ENCODE measurements at regions not wholly inside any gene's neighbourhood (a gene's known extent, or its start where the extent isn't known, plus 50 kb on each side); places are given as distances from the start of the nearest gene placed in this dataset.

DNA sequence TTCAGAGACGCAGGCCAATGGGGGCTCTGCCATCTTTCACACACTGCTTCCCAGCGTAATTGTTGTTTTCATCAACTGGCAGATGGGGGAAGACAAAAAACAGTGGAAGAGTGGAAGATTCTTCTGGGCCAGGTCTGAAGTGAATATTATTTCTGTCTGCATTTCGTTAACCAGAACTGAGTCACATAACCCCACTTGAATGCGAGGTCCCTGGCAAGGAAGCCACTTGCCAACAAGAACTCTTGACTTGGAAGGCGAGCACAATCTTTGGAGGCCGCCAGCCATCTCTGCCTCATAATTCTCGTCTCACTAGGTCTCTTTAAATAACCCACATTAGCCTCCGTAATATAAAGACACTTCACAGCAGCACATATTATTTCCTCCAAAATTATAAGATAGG lies 75.4 kb downstream of the CYB561 start:
- no peak for DNase-seq
- Histone ChIP-seq H3K4me1 (peaks cover 0 to 12% (median 8%) of the 10 kb centered on the region in 4 donors), H3K36me3 (no peaks in the 10 kb centered on the region), H3K4me3 (no peak overlapping the region), H3K27me3 (no peaks in the 10 kb centered on the region), H3K9me3 (no peaks in the 10 kb centered on the region), H3K27ac (no peak overlapping the region)
- intact Hi-C loops (cut with DNase I): no loop called here
- no peak for TF ChIP-seq POLR2A (IDR thresholded peaks at IDR 0.05)
- no peak for TF ChIP-seq EP300 (IDR thresholded peaks at IDR 0.05)
- TF ChIP-seq, protein P1, sequence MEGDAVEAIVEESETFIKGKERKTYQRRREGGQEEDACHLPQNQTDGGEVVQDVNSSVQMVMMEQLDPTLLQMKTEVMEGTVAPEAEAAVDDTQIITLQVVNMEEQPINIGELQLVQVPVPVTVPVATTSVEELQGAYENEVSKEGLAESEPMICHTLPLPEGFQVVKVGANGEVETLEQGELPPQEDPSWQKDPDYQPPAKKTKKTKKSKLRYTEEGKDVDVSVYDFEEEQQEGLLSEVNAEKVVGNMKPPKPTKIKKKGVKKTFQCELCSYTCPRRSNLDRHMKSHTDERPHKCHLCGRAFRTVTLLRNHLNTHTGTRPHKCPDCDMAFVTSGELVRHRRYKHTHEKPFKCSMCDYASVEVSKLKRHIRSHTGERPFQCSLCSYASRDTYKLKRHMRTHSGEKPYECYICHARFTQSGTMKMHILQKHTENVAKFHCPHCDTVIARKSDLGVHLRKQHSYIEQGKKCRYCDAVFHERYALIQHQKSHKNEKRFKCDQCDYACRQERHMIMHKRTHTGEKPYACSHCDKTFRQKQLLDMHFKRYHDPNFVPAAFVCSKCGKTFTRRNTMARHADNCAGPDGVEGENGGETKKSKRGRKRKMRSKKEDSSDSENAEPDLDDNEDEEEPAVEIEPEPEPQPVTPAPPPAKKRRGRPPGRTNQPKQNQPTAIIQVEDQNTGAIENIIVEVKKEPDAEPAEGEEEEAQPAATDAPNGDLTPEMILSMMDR (IDR thresholded peaks at IDR 0.05): no peak
- TF ChIP-seq POLR2AphosphoS5 (IDR thresholded peaks at IDR 0.05): peak in 2 of 4 donors; percentile 4 to 7
- WGBS, 2 donors: 94 to 97% methylated on average over 8 of the region's 8 CpGs

DNA sequence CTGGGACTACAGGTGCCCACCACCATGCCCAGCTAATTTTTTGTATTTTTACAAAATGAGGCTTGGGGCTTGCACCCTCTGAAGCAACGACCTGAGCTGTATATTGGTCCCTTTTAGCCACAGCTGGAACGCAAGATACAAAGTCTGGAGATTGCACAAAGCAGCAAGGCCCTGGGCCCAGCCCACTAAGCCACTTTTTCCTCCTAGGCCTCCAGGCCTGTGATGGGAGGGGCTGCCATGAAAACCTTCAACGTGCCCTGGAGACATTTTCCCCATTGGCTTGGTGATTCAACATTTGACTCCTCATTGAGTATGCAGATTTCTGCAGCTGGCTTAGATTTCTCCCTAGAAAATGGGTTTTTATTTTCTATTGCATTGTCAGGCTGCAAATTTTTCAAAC lies 69.2 kb downstream of the CYB561 start:
- Histone ChIP-seq H3K27me3 (no peaks in the 10 kb centered on the region), H3K27ac (no peak overlapping the region), H3K36me3 (peaks cover 0 to 17% (median 0%) of the 10 kb centered on the region in 4 donors), H3K9me3 (no peaks in the 10 kb centered on the region), H3K4me1 (no peaks in the 10 kb centered on the region), H3K4me3 (no peak overlapping the region)
- no peak for DNase-seq
- TF ChIP-seq EP300 (IDR thresholded peaks at IDR 0.05) (no peak), POLR2A (IDR thresholded peaks at IDR 0.05) (no peak), POLR2AphosphoS5 (IDR thresholded peaks at IDR 0.05) (no peak)
- TF ChIP-seq, protein P1 (IDR thresholded peaks at IDR 0.05): no peak
- intact Hi-C loops (cut with DNase I): no loop called here
- 81 to 87% methylated on average over 3 of the region's 3 CpGs for WGBS, 2 donors

DNA sequence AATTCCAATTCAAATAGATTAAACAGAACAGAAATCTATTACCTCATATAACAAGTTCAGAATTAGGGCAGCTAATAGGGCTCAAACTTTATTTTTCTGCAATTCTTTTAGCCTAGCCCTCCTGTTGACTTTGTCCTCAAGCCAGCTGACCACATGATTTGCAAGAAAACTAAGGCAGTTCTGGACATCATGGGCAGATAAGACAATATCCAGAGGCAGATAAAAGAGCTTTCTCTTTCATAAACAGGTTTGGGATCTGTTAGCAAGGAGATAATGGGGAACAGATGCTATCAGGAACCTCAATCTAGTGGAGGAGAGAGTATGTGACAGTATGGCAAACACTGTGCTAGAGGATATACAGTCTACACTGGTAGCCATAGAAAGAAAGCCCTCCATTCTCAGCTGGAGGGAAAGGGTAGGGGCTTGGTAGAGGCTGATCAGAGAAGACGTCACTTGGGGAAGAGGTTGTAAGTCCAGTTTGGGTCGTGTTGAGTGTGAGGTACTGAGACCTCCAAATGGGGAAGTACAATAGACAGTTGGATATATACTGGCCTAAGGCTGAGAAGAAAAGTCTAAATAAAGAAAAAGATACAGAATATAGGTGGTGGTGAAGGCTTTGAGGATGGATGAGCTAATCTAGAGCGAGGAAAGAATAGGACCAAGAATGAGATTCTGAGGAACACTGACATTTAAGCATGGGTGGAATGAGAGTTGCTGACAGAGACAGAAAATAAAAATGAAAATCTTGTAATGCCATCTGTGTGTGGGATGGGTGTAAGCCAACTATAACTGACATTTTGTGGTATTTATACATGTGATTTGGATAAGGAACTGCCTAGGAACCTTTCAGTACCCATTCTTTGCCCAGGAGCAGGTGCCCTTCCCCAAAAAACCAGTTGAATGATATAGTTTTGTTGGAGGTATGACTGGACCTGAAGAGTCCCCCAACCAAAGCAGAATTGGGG lies 67.4 kb downstream of the CYB561 start:
- Histone ChIP-seq H3K27me3 (no peaks in the 10 kb centered on the region), H3K9me3 (no peaks in the 10 kb centered on the region), H3K27ac (no peak overlapping the region), H3K36me3 (peaks cover 0 to 17% (median 0%) of the 10 kb centered on the region in 4 donors), H3K4me3 (no peak overlapping the region), H3K4me1 (no peaks in the 10 kb centered on the region)
- no peak for DNase-seq
- intact Hi-C loops (cut with DNase I): no loop called here
- 64 to 79% methylated on average over 3 of the region's 3 CpGs for WGBS, 2 donors
- TF ChIP-seq, protein P1 (IDR thresholded peaks at IDR 0.05): no peak
- TF ChIP-seq POLR2A (IDR thresholded peaks at IDR 0.05) (no peak), POLR2AphosphoS5 (IDR thresholded peaks at IDR 0.05) (no peak), EP300 (IDR thresholded peaks at IDR 0.05) (no peak)

DNA sequence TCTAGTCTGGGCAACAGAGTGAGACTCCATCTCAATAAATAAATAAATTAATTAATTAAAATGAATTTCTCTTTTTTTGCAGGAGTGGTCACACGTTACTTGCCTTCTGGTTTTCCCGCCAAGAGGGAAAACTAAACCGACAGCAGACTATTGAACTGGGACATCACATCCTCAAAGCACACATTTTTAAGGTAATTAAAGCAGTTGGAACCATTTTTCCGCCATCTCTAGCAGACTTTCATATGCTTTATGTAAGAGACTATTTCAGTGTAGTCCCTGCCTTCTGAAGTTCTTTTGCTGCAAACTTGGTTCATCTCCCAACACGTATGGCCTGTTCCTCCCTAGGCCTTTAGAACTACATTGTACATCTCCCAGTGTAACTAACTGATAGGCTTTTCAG lies 66.5 kb downstream of the CYB561 start:
- intact Hi-C loops (cut with DNase I): no loop called here
- no peak for TF ChIP-seq EP300 (IDR thresholded peaks at IDR 0.05)
- no peak for TF ChIP-seq POLR2AphosphoS5 (IDR thresholded peaks at IDR 0.05)
- TF ChIP-seq, protein P1 (IDR thresholded peaks at IDR 0.05): no peak
- no peak for TF ChIP-seq POLR2A (IDR thresholded peaks at IDR 0.05)
- H3K4me1 ChIP-seq: no peaks in the 10 kb centered on the region
- WGBS, 2 donors: 77 to 93% methylated on average over 5 of the region's 5 CpGs
- no peak overlapping the region for H3K27ac ChIP-seq
- H3K27me3 ChIP-seq: no peaks in the 10 kb centered on the region
- DNase-seq: no peak
- H3K36me3 ChIP-seq: peaks cover 0 to 17% (median 0%) of the 10 kb centered on the region in 4 donors
- H3K9me3 ChIP-seq: no peaks in the 10 kb centered on the region
- H3K4me3 ChIP-seq: no peak overlapping the region
